HG02763 (cell line): ENCODE measurements at regions not wholly inside any gene's neighbourhood (a gene's known extent, or its start where the extent isn't known, plus 50 kb on each side); places are given as distances from the start of the nearest gene placed in this dataset.

ENCODE experiments used
- ATAC-seq: cut with Tn5 transposase; IDR thresholded peaks from one replicate; pipeline ENCODE4 v1.9.1; 2021; ENCODE audit warnings: mild to moderate bottlenecking, moderate library complexity; ENCODE audit not compliant: unreplicated experiment

- ATAC-seq = no peak
These were observed 672.1 kb upstream of the FANCL start for GRCh38 chr2:58913082-58913726.

- no peak for ATAC-seq
These were observed 670.8 kb upstream of the FANCL start for GRCh38 chr2:58911877-58912276.

- ATAC-seq = no peak
These were observed 667.5 kb upstream of the FANCL start for GRCh38 chr2:58908501-58909154.

GRCh38 chr2:58907644-58908043 is 666.5 kb upstream of the FANCL start:
- no peak for ATAC-seq

GRCh38 chr2:58906081-58906645 is 665.0 kb upstream of the FANCL start:
- ATAC-seq = no peak

- no peak for ATAC-seq
These were observed 663.0 kb upstream of the FANCL start for GRCh38 chr2:58904095-58904494.

GRCh38 chr2:58903427-58903826 is 662.3 kb upstream of the FANCL start:
- no peak for ATAC-seq

GRCh38 chr2:58900246-58901027 is 659.3 kb upstream of the FANCL start:
- ATAC-seq = no peak

GRCh38 chr2:58899692-58900091 is 658.6 kb upstream of the FANCL start:
- no peak for ATAC-seq

- no peak for ATAC-seq
These were observed 655.5 kb upstream of the FANCL start for GRCh38 chr2:58896638-58897037.

- ATAC-seq = no peak
These were observed 654.7 kb upstream of the FANCL start for GRCh38 chr2:58895857-58896256.

- no peak for ATAC-seq
These were observed 652.7 kb upstream of the FANCL start for GRCh38 chr2:58893656-58894351.

- no peak for ATAC-seq
These were observed 650.8 kb upstream of the FANCL start for GRCh38 chr2:58891828-58892377.

GRCh38 chr2:58890865-58891525 is 649.9 kb upstream of the FANCL start:
- no peak for ATAC-seq

- no peak for ATAC-seq
These were observed 644.9 kb upstream of the FANCL start for GRCh38 chr2:58886009-58886408.

- ATAC-seq = no peak
These were observed 638.7 kb upstream of the FANCL start for GRCh38 chr2:58879834-58880233.

- no peak for ATAC-seq
These were observed 637.7 kb upstream of the FANCL start for GRCh38 chr2:58878778-58879177.

GRCh38 chr2:58876126-58876525 is 635.0 kb upstream of the FANCL start:
- ATAC-seq = no peak

- ATAC-seq = no peak
These were observed 634.3 kb upstream of the FANCL start for GRCh38 chr2:58875436-58875835.

- ATAC-seq = no peak
These were observed 630.5 kb upstream of the FANCL start for GRCh38 chr2:58871469-58872142.
